Heart right ventricle (tissue), 16 donors: ENCODE measurements at regions not wholly inside any gene's neighbourhood (a gene's known extent, or its start where the extent isn't known, plus 50 kb on each side); places are given as distances from the start of the nearest gene placed in this dataset.

ENCODE experiments used
- ATAC-seq, 8 donors: fragments of 200-7000 bp; cut with Tn5 transposase; one replicate each; pipeline ENCODE4 v1.9.1; 2020; ENCODE audit warnings: mild to moderate bottlenecking in 8 of 8, moderate library complexity in 8 of 8, moderate number of reproducible peaks in 1 of 8
- DNase-seq, 2 donors: peaks; one replicate each; pipeline ENCODE4 v3.0.0-alpha.2; 2020
- H3K27ac ChIP-seq, 10 donors: fragments of 200-600 bp; sonication (generic) in 2 of 10; one replicate each; pipeline versions ENCODE4 v1.5.0 to v1.8.0; 2020 to 2022; ENCODE audit warnings: mild to moderate bottlenecking in 3 of 10
- H3K27me3 ChIP-seq, 7 donors: fragments of 200-600 bp; one replicate each; pipeline ENCODE4 v1.8.0; 2021 to 2022; ENCODE audit warnings: mild to moderate bottlenecking in 2 of 7
- H3K36me3 ChIP-seq, 9 donors: fragments of 200-600 bp; sonication (generic) in 1 of 9; one replicate each; pipeline versions ENCODE4 v1.5.0 to v1.8.0; 2020 to 2022; ENCODE audit warnings: mild to moderate bottlenecking in 2 of 9
- H3K4me1 ChIP-seq, 9 donors: fragments of 200-600 bp; sonication (generic) in 1 of 9; one replicate each; pipeline versions ENCODE4 v1.5.0 to v1.8.0; 2020 to 2022; ENCODE audit warnings: mild to moderate bottlenecking in 4 of 9
- H3K4me3 ChIP-seq, 10 donors: fragments of 200-600 bp; sonication (generic) in 2 of 10; one replicate each; pipeline versions ENCODE4 v1.5.0 to v1.8.0; 2020 to 2022; ENCODE audit warnings: mild to moderate bottlenecking in 7 of 10, moderate library complexity in 2 of 10
- H3K9me3 ChIP-seq, 11 donors: fragments of 200-600 bp in 10 of 11; sonication (generic) in 2 of 11; one replicate each; pipeline versions ENCODE4 v1.5.0 to v1.8.0; 2013 to 2022; ENCODE audit warnings: mild to moderate bottlenecking in 2 of 11, control low read depth in 1 of 11, moderate library complexity in 1 of 11
- WGBS, 2 donors: extraction: QIAGEN DNeasy Blood & Tissue Kit; methylation state at CpG; one replicate each; pipeline ENCODE4 v1.1.7; 2013; ENCODE audit warnings: inconsistent platforms in 1 of 2; 5-methylcytosine and 5-hydroxymethylcytosine counted together
- intact Hi-C, 10 donors: fragments of 100-400 bp; cut with DNase I; formaldehyde crosslinking; loops; one replicate each; pipeline versions ENCODE4 v1.11.1 to v1.14.2; 2022
- TF ChIP-seq, protein P1 (sequence below), 9 donors: fragments of 200-600 bp; sonication (generic) in 2 of 9; IDR thresholded peaks; one replicate each; pipeline versions ENCODE4 v1.5.0 to v1.8.0; 2021 to 2022; ENCODE audit warnings: antibody characterized with exemption in 9 of 9, mild to moderate bottlenecking in 5 of 9, moderate library complexity in 1 of 9
- donor health status: Arrhythmogenic right ventricular cardiomyopathy.
- donor health status: ischemic (EF 13 %, LVEDD 7.1; RV severe dilation, severe dysfunction).
- donor health status: healthy with polysubstance abuse.
- donor health status: DM: no; HTN: yes; CAD: no.
- donor health status: DM: no; HTN: no; CAD: no.
- donor health status: ischemic (EF 25% LVEDD 6.9; RV normal size, moderate dysfunction).
- donor health status: ischemic (EF 25% LVEDD 5.7; RV mildly dilated, moderate dysfunction).
- donor health status: healthy.
- donor health status: DM: yes; HTN: yes; CAD: no.
- donor health status: Ischemic cardiomyopathy.
- donor health status: ischemic (EF 35%, LVEDD 5.7; RV mildly dilated, moderate dysfunction).
- donor health status: nonischemic (EF 11% LVEDD 7.7; RV severe dilation, severe dysfunction).
- donor health status: DM: yes; HTN: yes; CAD: no.
- donor health status: PGD.
- donor health status: ischemic (EF 29% LVEDD 5.4; RV normal size, mild dysfunction).
- donor health status: nonischemic (EF 23%, LVEDD 6.1; RV moderate dilation, normal function).

DNA sequence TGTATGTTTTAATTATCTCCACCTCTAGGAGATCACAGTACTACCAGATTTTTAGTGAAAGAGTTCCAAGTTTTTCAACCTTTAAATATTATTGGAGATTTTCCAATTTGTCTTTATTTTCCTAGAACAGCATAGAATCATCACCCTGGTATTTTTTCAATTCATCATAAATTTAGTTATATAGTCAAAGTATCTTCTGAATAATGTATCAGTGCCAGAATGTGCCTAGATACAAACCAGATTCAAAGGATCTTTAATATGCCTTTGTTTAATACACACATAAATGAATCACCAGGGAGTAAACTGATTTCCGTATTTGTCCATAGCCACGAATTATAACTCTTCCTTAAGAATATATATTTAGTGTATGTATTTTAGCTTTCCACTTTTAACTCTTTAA, 1373.1 kb downstream of the STIM2 start:
- H3K36me3 ChIP-seq: no peaks in the 10 kb centered on the region
- no peak overlapping the region for H3K4me3 ChIP-seq
- ATAC-seq (no peak), DNase-seq (no peak)
- no peaks in the 10 kb centered on the region for H3K27me3 ChIP-seq
- TF ChIP-seq, protein P1, sequence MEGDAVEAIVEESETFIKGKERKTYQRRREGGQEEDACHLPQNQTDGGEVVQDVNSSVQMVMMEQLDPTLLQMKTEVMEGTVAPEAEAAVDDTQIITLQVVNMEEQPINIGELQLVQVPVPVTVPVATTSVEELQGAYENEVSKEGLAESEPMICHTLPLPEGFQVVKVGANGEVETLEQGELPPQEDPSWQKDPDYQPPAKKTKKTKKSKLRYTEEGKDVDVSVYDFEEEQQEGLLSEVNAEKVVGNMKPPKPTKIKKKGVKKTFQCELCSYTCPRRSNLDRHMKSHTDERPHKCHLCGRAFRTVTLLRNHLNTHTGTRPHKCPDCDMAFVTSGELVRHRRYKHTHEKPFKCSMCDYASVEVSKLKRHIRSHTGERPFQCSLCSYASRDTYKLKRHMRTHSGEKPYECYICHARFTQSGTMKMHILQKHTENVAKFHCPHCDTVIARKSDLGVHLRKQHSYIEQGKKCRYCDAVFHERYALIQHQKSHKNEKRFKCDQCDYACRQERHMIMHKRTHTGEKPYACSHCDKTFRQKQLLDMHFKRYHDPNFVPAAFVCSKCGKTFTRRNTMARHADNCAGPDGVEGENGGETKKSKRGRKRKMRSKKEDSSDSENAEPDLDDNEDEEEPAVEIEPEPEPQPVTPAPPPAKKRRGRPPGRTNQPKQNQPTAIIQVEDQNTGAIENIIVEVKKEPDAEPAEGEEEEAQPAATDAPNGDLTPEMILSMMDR (IDR thresholded peaks at IDR 0.05): no peak
- intact Hi-C loops: no loop called here
- H3K9me3 ChIP-seq: no peaks in the 10 kb centered on the region
- WGBS, 2 donors: 60 to 72% methylated on average over 2 of the region's 2 CpGs
- no peak overlapping the region for H3K27ac ChIP-seq
- no peaks in the 10 kb centered on the region for H3K4me1 ChIP-seq

DNA sequence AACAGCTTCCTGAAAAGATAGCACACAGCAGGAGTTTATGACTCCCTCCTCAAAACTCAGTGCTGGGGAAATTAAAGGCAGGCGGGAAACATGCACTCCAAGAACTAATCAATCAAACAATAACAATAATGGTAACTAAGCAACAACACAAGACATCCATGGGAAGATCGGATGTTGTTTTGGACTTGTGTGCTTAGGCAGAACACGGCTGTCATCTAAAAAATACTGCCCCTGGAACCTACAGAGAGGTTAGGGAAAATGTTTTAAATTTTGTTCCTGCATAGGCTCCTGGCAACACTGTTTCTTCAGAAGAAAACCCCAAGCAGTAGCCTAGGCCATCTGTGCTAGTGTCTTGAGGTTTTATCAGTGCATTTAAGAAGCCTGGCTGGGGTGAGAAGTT, 1378.2 kb downstream of the STIM2 start:
- H3K27ac ChIP-seq: no peak overlapping the region
- H3K4me1 ChIP-seq: no peaks in the 10 kb centered on the region
- ATAC-seq: no peak
- H3K9me3 ChIP-seq: no peaks in the 10 kb centered on the region
- TF ChIP-seq, protein P1 (IDR thresholded peaks at IDR 0.05): no peak
- H3K36me3 ChIP-seq: no peaks in the 10 kb centered on the region
- WGBS, 2 donors: 56 to 58% methylated on average over 3 of the region's 3 CpGs
- no peak overlapping the region for H3K4me3 ChIP-seq
- no peak for DNase-seq
- intact Hi-C loops: no loop called here
- H3K27me3 ChIP-seq: no peaks in the 10 kb centered on the region

DNA sequence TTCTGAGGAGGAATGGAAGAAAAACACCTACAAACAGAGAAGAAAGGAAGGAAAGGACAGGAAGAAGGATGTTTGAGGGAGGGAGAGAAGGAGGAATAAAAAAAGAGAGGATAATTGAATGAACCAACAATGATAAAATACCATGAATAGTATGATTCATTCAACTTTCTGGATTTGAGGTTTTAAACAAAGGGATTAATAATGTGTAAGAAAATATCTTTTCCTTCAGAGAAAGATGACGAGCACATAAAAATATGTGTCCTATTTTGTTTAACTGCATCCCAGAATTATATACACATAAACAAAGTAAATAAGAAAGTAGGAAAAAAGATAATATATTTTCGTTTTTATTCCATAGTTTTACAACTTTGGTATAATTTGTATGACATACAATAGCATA, 1380.4 kb downstream of the STIM2 start:
- intact Hi-C loops: no loop called here
- Histone ChIP-seq H3K9me3 (peaks cover 0 to 2% (median 0%) of the 10 kb centered on the region in 11 donors), H3K27me3 (no peaks in the 10 kb centered on the region), H3K4me3 (no peak overlapping the region), H3K36me3 (no peaks in the 10 kb centered on the region), H3K27ac (no peak overlapping the region), H3K4me1 (no peaks in the 10 kb centered on the region)
- no peak for ATAC-seq
- TF ChIP-seq, protein P1 (IDR thresholded peaks at IDR 0.05): no peak
- 57 to 68% methylated on average over 2 of the region's 2 CpGs for WGBS, 2 donors
- no peak for DNase-seq

DNA sequence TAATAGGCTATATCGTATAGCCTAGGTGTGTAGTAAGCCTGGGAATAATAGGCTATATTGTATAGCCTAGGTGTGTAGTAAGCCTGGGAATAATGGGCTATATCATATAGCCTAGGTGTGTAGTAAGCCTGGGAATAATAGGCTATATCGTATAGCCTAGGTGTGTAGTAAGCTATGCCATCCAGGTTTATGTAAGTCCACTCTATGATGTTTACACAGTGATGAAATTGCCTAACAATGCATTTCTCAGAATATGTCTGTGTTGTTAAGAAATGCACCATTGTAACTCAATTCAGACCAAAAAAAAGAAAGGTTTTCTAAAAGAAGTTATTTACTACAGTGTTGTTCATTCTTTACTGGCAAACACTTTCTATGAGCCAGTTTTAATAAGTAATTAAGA, 1387.2 kb downstream of the STIM2 start:
- 94% methylated on average over 2 of the region's 2 CpGs for WGBS, 2 donors
- DNase-seq: no peak

More for the DNA sequence above, 1387.2 kb downstream of the STIM2 start:
- TF ChIP-seq, protein P1 (IDR thresholded peaks at IDR 0.05): no peak
- Histone ChIP-seq H3K27ac (no peak overlapping the region), H3K9me3 (peaks cover 0 to 4% (median 0%) of the 10 kb centered on the region in 11 donors), H3K4me1 (no peaks in the 10 kb centered on the region), H3K36me3 (no peaks in the 10 kb centered on the region), H3K4me3 (no peak overlapping the region), H3K27me3 (no peaks in the 10 kb centered on the region)
- no peak for ATAC-seq
- intact Hi-C loops: no loop called here
